ENCODE measurements at regions not wholly inside any gene's neighbourhood (a gene's known extent, or its start where the extent isn't known, plus 50 kb on each side); places are given as distances from the start of the nearest gene placed in this dataset.

- no peak overlapping the region for H3K4me3 ChIP-seq (ENCODE audit: low read depth, low read length, poor library complexity, severe bottlenecking)
- no peak overlapping the region for H3K9ac ChIP-seq (ENCODE audit: low read length)
- no peak overlapping the region for H3K4me2 ChIP-seq (ENCODE audit: low read length)
- H3K9me3 ChIP-seq (ENCODE audit: low read length): no peaks in the 10 kb centered on the region
- 0 out of 2 replicates have a peak, but pooled peaks cover 3% of the 10 kb centered on the region for H3K27me3 ChIP-seq (ENCODE audit: insufficient read depth, low read length)
- H3K79me2 ChIP-seq (ENCODE audit: insufficient read depth, low read length): no peaks in the 10 kb centered on the region
- H3F3A ChIP-seq (ENCODE audit: insufficient read depth, low read length): no peaks in the 10 kb centered on the region
- H3K36me3 ChIP-seq (ENCODE audit: insufficient read depth, low read length): no peaks in the 10 kb centered on the region
- no peaks in the 10 kb centered on the region for H3K4me1 ChIP-seq (ENCODE audit: insufficient read depth, low read length, severe bottlenecking)
- no peak overlapping the region for H2AFZ ChIP-seq (ENCODE audit: low read length)
- TF ChIP-seq, protein P1, sequence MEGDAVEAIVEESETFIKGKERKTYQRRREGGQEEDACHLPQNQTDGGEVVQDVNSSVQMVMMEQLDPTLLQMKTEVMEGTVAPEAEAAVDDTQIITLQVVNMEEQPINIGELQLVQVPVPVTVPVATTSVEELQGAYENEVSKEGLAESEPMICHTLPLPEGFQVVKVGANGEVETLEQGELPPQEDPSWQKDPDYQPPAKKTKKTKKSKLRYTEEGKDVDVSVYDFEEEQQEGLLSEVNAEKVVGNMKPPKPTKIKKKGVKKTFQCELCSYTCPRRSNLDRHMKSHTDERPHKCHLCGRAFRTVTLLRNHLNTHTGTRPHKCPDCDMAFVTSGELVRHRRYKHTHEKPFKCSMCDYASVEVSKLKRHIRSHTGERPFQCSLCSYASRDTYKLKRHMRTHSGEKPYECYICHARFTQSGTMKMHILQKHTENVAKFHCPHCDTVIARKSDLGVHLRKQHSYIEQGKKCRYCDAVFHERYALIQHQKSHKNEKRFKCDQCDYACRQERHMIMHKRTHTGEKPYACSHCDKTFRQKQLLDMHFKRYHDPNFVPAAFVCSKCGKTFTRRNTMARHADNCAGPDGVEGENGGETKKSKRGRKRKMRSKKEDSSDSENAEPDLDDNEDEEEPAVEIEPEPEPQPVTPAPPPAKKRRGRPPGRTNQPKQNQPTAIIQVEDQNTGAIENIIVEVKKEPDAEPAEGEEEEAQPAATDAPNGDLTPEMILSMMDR (IDR thresholded peaks at IDR 0.05; ENCODE audit: low read length): no peak
- no peak for TF ChIP-seq EZH2 (IDR thresholded peaks at IDR 0.05; ENCODE audit: borderline replicate concordance, low read length)
- no peaks in the 10 kb centered on the region for H3K9me2 ChIP-seq (ENCODE audit: low read depth, low read length)
- H3K27ac ChIP-seq (ENCODE audit: low read depth, low read length, poor library complexity, severe bottlenecking): no peak overlapping the region
- no peaks in the 10 kb centered on the region for H4K20me1 ChIP-seq (ENCODE audit: insufficient read depth, low read length)
These were observed 347.0 kb downstream of the CYRIA start for GRCh38 chr2:16318474-16319195.

DNA sequence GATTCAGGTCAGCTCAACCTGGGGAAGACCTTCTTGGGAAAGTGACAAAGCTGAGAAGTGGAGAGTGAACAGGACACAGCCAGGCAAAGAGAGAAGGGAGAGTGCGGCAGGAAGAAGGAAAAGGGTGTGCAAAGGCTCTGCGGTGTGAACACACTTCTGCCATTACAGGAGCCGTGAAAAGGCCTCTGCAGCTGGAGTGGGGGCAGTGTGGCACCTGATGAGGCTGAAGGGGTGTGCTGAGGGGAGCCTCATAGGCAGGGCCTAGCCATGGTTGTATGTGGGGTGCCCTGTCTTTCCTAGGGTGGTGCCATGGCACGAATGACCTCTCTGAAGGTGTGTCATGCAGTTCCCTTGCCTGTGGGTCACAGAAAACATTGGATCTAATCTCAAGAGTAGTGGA is 347.6 kb downstream of the CYRIA start:
- Histone ChIP-seq H3K4me2 (ENCODE audit: low read length) (no peak overlapping the region), H3K4me1 (ENCODE audit: insufficient read depth, low read length, severe bottlenecking) (no peaks in the 10 kb centered on the region), H3F3A (ENCODE audit: insufficient read depth, low read length) (no peaks in the 10 kb centered on the region), H3K9me3 (ENCODE audit: low read length) (no peaks in the 10 kb centered on the region), H3K79me2 (ENCODE audit: insufficient read depth, low read length) (no peaks in the 10 kb centered on the region), H3K36me3 (ENCODE audit: insufficient read depth, low read length) (no peaks in the 10 kb centered on the region), H3K27me3 (ENCODE audit: insufficient read depth, low read length) (0 out of 2 replicates have a peak, but pooled peaks cover 3% of the 10 kb centered on the region), H3K9me2 (ENCODE audit: low read depth, low read length) (no peaks in the 10 kb centered on the region), H2AFZ (ENCODE audit: low read length) (no peak overlapping the region), H3K27ac (ENCODE audit: low read depth, low read length, poor library complexity, severe bottlenecking) (no peak overlapping the region), H4K20me1 (ENCODE audit: insufficient read depth, low read length) (no peaks in the 10 kb centered on the region), H3K9ac (ENCODE audit: low read length) (no peak overlapping the region), H3K4me3 (ENCODE audit: low read depth, low read length, poor library complexity, severe bottlenecking) (no peak overlapping the region)
- TF ChIP-seq, protein P1 (IDR thresholded peaks at IDR 0.05; ENCODE audit: low read length): no peak
- TF ChIP-seq EZH2 (IDR thresholded peaks at IDR 0.05; ENCODE audit: borderline replicate concordance, low read length): no peak

- no peak for TF ChIP-seq EZH2 (IDR thresholded peaks at IDR 0.05; ENCODE audit: borderline replicate concordance, low read length)
- TF ChIP-seq, protein P1 (IDR thresholded peaks at IDR 0.05; ENCODE audit: low read length): no peak
- no peaks in the 10 kb centered on the region for H4K20me1 ChIP-seq (ENCODE audit: insufficient read depth, low read length)
- H3K27me3 ChIP-seq (ENCODE audit: insufficient read depth, low read length): 0 out of 2 replicates have a peak, but pooled peaks cover 3% of the 10 kb centered on the region
- H3F3A ChIP-seq (ENCODE audit: insufficient read depth, low read length): no peaks in the 10 kb centered on the region
- no peak overlapping the region for H3K4me2 ChIP-seq (ENCODE audit: low read length)
- H3K36me3 ChIP-seq (ENCODE audit: insufficient read depth, low read length): no peaks in the 10 kb centered on the region
- no peaks in the 10 kb centered on the region for H3K9me2 ChIP-seq (ENCODE audit: low read depth, low read length)
- no peaks in the 10 kb centered on the region for H3K9me3 ChIP-seq (ENCODE audit: low read length)
- no peak overlapping the region for H2AFZ ChIP-seq (ENCODE audit: low read length)
- no peaks in the 10 kb centered on the region for H3K79me2 ChIP-seq (ENCODE audit: insufficient read depth, low read length)
- no peaks in the 10 kb centered on the region for H3K4me1 ChIP-seq (ENCODE audit: insufficient read depth, low read length, severe bottlenecking)
- H3K27ac ChIP-seq (ENCODE audit: low read depth, low read length, poor library complexity, severe bottlenecking): no peak overlapping the region
- H3K4me3 ChIP-seq (ENCODE audit: low read depth, low read length, poor library complexity, severe bottlenecking): no peak overlapping the region
- H3K9ac ChIP-seq (ENCODE audit: low read length): no peak overlapping the region
These were observed 348.3 kb downstream of the CYRIA start for GRCh38 chr2:16317211-16317830.
